ENCODE measurements at regions not wholly inside any gene's neighbourhood (a gene's known extent, or its start where the extent isn't known, plus 50 kb on each side); places are given as distances from the start of the nearest gene placed in this dataset.

GRCh38 chr12:28824193-28824846 is 324.8 kb upstream of the FAR2 start:
- no peak for DNase-seq (ENCODE audit: low read depth, low spot score)

GRCh38 chr12:28824849-28825248 is 324.2 kb upstream of the FAR2 start:
- DNase-seq (ENCODE audit: low read depth, low spot score), result no peak

- DNase-seq (ENCODE audit: low read depth, low spot score), result no peak
These were observed 322.3 kb upstream of the FAR2 start for GRCh38 chr12:28826766-28827165.

GRCh38 chr12:28827861-28828260 is 321.2 kb upstream of the FAR2 start:
- DNase-seq (ENCODE audit: low read depth, low spot score), result no peak

- no peak for DNase-seq (ENCODE audit: low read depth, low spot score)
These were observed 320.8 kb upstream of the FAR2 start for GRCh38 chr12:28828318-28828717.

- no peak for DNase-seq (ENCODE audit: low read depth, low spot score)
These were observed 318.6 kb upstream of the FAR2 start for GRCh38 chr12:28830491-28830890.

GRCh38 chr12:28844718-28845117 is 304.4 kb upstream of the FAR2 start:
- no peak for DNase-seq (ENCODE audit: low read depth, low spot score)

- DNase-seq (ENCODE audit: low read depth, low spot score), result no peak
These were observed 297.3 kb upstream of the FAR2 start for GRCh38 chr12:28851781-28852180.

- no peak for DNase-seq (ENCODE audit: low read depth, low spot score)
These were observed 293.2 kb upstream of the FAR2 start for GRCh38 chr12:28855761-28856310.

GRCh38 chr12:28857369-28857768 is 291.7 kb upstream of the FAR2 start:
- DNase-seq (ENCODE audit: low read depth, low spot score), result no peak

GRCh38 chr12:28859551-28859950 is 289.5 kb upstream of the FAR2 start:
- DNase-seq (ENCODE audit: low read depth, low spot score), result no peak

- DNase-seq (ENCODE audit: low read depth, low spot score), result no peak
These were observed 283.3 kb upstream of the FAR2 start for GRCh38 chr12:28865776-28866175.

GRCh38 chr12:28866296-28866695 is 282.8 kb upstream of the FAR2 start:
- DNase-seq (ENCODE audit: low read depth, low spot score), result no peak

GRCh38 chr12:28866715-28867503 is 282.2 kb upstream of the FAR2 start:
- DNase-seq (ENCODE audit: low read depth, low spot score), result no peak

GRCh38 chr12:28868414-28868813 is 280.7 kb upstream of the FAR2 start:
- no peak for DNase-seq (ENCODE audit: low read depth, low spot score)

- DNase-seq (ENCODE audit: low read depth, low spot score), result no peak
These were observed 279.9 kb upstream of the FAR2 start for GRCh38 chr12:28869197-28869596.

- no peak for DNase-seq (ENCODE audit: low read depth, low spot score)
These were observed 278.1 kb upstream of the FAR2 start for GRCh38 chr12:28870839-28871440.

GRCh38 chr12:28872654-28873268 is 276.3 kb upstream of the FAR2 start:
- no peak for DNase-seq (ENCODE audit: low read depth, low spot score)

- DNase-seq (ENCODE audit: low read depth, low spot score), result no peak
These were observed 274.3 kb upstream of the FAR2 start for GRCh38 chr12:28874758-28875157.

- no peak for DNase-seq (ENCODE audit: low read depth, low spot score)
These were observed 272.8 kb upstream of the FAR2 start for GRCh38 chr12:28876196-28876798.

- DNase-seq (ENCODE audit: low read depth, low spot score), result no peak
These were observed 271.2 kb upstream of the FAR2 start for GRCh38 chr12:28877854-28878253.

GRCh38 chr12:28878629-28879028 is 270.4 kb upstream of the FAR2 start:
- DNase-seq (ENCODE audit: low read depth, low spot score), result no peak

Data from brain pericyte (primary cell).